A673 (cell line): ENCODE measurements at regions not wholly inside any gene's neighbourhood (a gene's known extent, or its start where the extent isn't known, plus 50 kb on each side); places are given as distances from the start of the nearest gene placed in this dataset.

Experiments used
- BruUV-seq: library from RNA; stranded (reverse); fragments of 400-500 nt; replicated peaks from 2 replicates; lab custom pipeline; 2021; lab: Mats Ljungman, UMichigan
- CTCF ChIA-PET: fragments of 300-600 bp; sonication (Branson Sonifier 250); formaldehyde crosslinking; loops from one replicate; lab custom pipeline; 2022; ENCODE audit warnings: antibody characterized with exemption; lab: Charles Lee
- POLR2A ChIA-PET: fragments of 300-600 bp; sonication (Branson Sonifier 250); formaldehyde crosslinking; loops from one replicate; lab custom pipeline; 2022; ENCODE audit warnings: antibody characterized with exemption; ENCODE audit not compliant: low non-redundant PET; lab: Charles Lee
- DNase-seq: peaks from one replicate; pipeline ENCODE4 v3.0.0-alpha.2; 2015; ENCODE audit warnings: low spot score
- H3K27ac ChIP-seq: fragments of 200-600 bp; sonication (generic); 2 replicates; pipeline ENCODE4 v1.5.1; 2016; ENCODE audit warnings: mixed run types, low read depth, mild to moderate bottlenecking, mixed read lengths, antibody characterized with exemption, low read length; ENCODE audit not compliant: poor library complexity, severe bottlenecking
- H3K27me3 ChIP-seq: fragments of 200-600 bp; sonication (generic); replicated peaks from 2 replicates; pipeline ENCODE4 v1.6.1; 2017; ENCODE audit warnings: mixed run types, low read depth, mild to moderate bottlenecking, mixed read lengths, antibody characterized with exemption, low read length; ENCODE audit not compliant: insufficient read depth, poor library complexity
- H3K36me3 ChIP-seq: fragments of 200-600 bp; sonication (generic); 2 replicates; pipeline ENCODE4 v1.6.1; 2016; ENCODE audit warnings: mixed run types, mild to moderate bottlenecking, mixed read lengths, antibody characterized with exemption, low read length; ENCODE audit not compliant: insufficient read depth, poor library complexity, severe bottlenecking
- H3K4me1 ChIP-seq: fragments of 200-600 bp; sonication (generic); 2 replicates; pipeline ENCODE4 v1.6.1; 2017; ENCODE audit warnings: mixed run types, mild to moderate bottlenecking, mixed read lengths, antibody characterized with exemption, low read length; ENCODE audit not compliant: insufficient read depth, poor library complexity, severe bottlenecking
- H3K4me3 ChIP-seq: fragments of 200-600 bp; sonication (generic); 2 replicates; pipeline ENCODE4 v1.5.1; 2016; ENCODE audit warnings: low read depth, mixed run types, mild to moderate bottlenecking, mixed read lengths, low read length; ENCODE audit not compliant: poor library complexity, severe bottlenecking
- H3K9me3 ChIP-seq: fragments of 200-600 bp; sonication (generic); 2 replicates; pipeline ENCODE4 v1.6.1; 2016; ENCODE audit warnings: mixed run types, low read depth, mild to moderate bottlenecking, mixed read lengths, antibody characterized with exemption, low read length; ENCODE audit not compliant: poor library complexity, severe bottlenecking
- CTCF ChIP-seq: fragments of 300-800, 200-600 bp; sonication (generic); conservative IDR thresholded peaks from 2 replicates; pipeline ENCODE4 v1.5.1; 2017; ENCODE audit warnings: low read depth, mild to moderate bottlenecking, antibody characterized with exemption, low read length, moderate library complexity, mixed read lengths
- EZH2 ChIP-seq: fragments of 200-600 bp; sonication (generic); IDR thresholded peaks from 2 replicates; pipeline ENCODE4 v1.6.1; 2017; ENCODE audit warnings: borderline replicate concordance, low read depth, mild to moderate bottlenecking, mixed read lengths, antibody characterized with exemption, low read length; ENCODE audit not compliant: poor library complexity, severe bottlenecking
- intact Hi-C: fragments of 100-400 bp; cut with micrococcal nuclease; formaldehyde crosslinking; loops from one replicate; pipeline ENCODE4 v1.10.0; 2022; ENCODE audit not compliant: unreplicated experiment

- Histone ChIP-seq H3K27me3 (no peaks in the 10 kb centered on the region), H3K36me3 (no peaks in the 10 kb centered on the region), H3K9me3 (no peaks in the 10 kb centered on the region), H3K4me1 (peaks cover 13% of the 10 kb centered on the region), H3K27ac (no peak overlapping the region), H3K4me3 (no peak overlapping the region)
- ChIA-PET POLR2A (no interaction called here), CTCF (no interaction called here)
- intact Hi-C loops = loop anchor here (10.0 kb wide), 1 partner anchor 121 kb away; no protein-coding TSS in a partner anchor
- BruUV-seq = no TSS peak
- no peak for TF ChIP-seq EZH2
- TF ChIP-seq CTCF = no peak
- no peak for DNase-seq
Measured at GRCh38 chr12:62003701-62004100, 256.5 kb upstream of the USP15 start.

- intact Hi-C loops = loop anchor here (5.0 to 10.0 kb wide), 2 partner anchors 119 to 182 kb away; no protein-coding TSS in a partner anchor
- Histone ChIP-seq H3K4me1 (peaks cover 7% of the 10 kb centered on the region), H3K27me3 (no peaks in the 10 kb centered on the region), H3K9me3 (no peaks in the 10 kb centered on the region), H3K4me3 (no peak overlapping the region), H3K27ac (peak overlapping the region; percentile 21), H3K36me3 (no peaks in the 10 kb centered on the region)
- ChIA-PET CTCF (no interaction called here), POLR2A (no interaction called here)
- BruUV-seq = no TSS peak
- DNase-seq = no peak
- no peak for TF ChIP-seq EZH2
- no peak for TF ChIP-seq CTCF
Measured at GRCh38 chr12:62005615-62006014, 254.6 kb upstream of the USP15 start.

GRCh38 chr12:62006076-62006732, 254.0 kb upstream of the USP15 start:
- ChIA-PET CTCF (no interaction called here), POLR2A (no interaction called here)
- intact Hi-C loops = loop anchor here (5.0 to 10.0 kb wide), 2 partner anchors 119 to 181 kb away; no protein-coding TSS in a partner anchor
- BruUV-seq = no TSS peak
- H3K27me3 ChIP-seq = no peaks in the 10 kb centered on the region
- H3K4me1 ChIP-seq = peaks cover 7% of the 10 kb centered on the region
- H3K9me3 ChIP-seq = no peaks in the 10 kb centered on the region
- H3K27ac ChIP-seq = peak overlapping the region; percentile 21
- DNase-seq = peak; percentile 68
- H3K36me3 ChIP-seq = no peaks in the 10 kb centered on the region
- no peak for TF ChIP-seq EZH2
- peak; percentile 80 for TF ChIP-seq CTCF
- H3K4me3 ChIP-seq = no peak overlapping the region
